ENCODE measurements at regions not wholly inside any gene's neighbourhood (a gene's known extent, or its start where the extent isn't known, plus 50 kb on each side); places are given as distances from the start of the nearest gene placed in this dataset.

DNA sequence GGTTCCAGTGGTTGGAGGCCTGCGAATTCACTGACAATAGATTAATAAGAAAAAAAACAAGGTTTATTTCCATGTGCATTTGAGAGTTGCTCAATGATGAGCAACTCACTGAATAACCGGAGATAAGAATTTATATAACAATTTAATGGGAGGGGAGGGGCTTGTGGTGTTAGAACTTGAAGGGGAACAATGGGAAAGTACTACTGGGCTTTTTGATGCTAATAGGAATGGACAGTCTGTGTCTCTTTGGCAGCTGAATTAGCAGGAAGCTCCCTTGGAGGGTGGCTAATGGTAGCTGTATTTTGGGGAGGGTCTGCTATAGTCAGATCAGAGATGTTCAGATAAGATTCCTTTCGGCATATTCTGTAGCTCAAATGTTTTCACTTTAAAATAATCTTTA, 62.4 kb upstream of the GMDS start:
- TF ChIP-seq CTCF (IDR thresholded peaks at IDR 0.05; ENCODE audit: insufficient read depth, low read length, poor library complexity, severe bottlenecking) (no peak), EZH2phosphoT487 (conservative IDR thresholded peaks at IDR 0.05; ENCODE audit: low read length) (no peak)

Data from SU-DHL-6 (cell line).